CD4-positive, alpha-beta T cell treated with Interleukin-10 for 1 hour (primary cell): ENCODE measurements at regions not wholly inside any gene's neighbourhood (a gene's known extent, or its start where the extent isn't known, plus 50 kb on each side); places are given as distances from the start of the nearest gene placed in this dataset.
"Not testable (repeated sequence)": the region's sequence is repeated elsewhere in the genome, so short reads cannot be mapped to it uniquely, and the experiment has no call there.

Source experiments
- DNase-seq: peaks from one replicate; pipeline ENCODE4 v3.0.0-alpha.2; 2020

DNA sequence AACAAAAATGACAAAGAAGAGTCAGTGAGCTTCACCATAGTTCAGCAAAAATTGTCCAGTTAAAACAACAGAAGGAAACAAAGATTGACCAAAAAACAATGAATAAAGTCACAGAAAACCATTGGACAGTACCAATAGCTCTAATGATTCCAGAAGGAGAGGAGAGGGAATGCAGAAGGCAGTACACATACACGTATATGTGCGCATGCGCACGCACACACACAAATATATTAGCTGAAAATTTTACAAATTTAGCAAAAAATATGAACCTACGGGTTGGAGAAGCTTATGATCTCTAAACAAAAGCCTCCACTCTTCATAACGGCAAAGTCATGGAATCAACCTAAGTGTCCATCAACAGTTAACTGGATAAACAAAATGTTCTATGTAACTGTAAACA, 120.3 kb upstream of the MON1B start:
- DNase-seq = no peak

DNA sequence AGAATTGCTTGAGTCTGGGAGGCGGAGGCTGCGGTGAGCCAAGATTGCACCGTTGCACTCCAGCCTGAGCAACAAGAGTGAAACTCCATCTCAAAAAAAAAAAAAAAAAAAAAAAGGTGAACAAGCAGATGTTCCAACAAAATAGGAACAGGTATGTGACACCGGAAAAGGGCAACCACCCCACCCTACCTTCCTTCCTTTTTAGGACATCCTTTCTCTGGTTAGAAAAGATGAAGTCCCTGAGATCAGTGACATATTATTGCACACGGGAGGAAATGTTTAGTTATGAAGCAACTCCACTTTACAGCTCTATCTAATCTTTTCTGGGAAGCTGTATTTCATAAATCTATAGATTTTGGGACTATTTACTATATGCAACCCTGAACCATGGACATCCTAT, 114.2 kb upstream of the MON1B start:
- no peak for DNase-seq

GRCh38 chr16:77077256-77077922, 113.6 kb upstream of the MON1B start:
- no peak for DNase-seq

DNA sequence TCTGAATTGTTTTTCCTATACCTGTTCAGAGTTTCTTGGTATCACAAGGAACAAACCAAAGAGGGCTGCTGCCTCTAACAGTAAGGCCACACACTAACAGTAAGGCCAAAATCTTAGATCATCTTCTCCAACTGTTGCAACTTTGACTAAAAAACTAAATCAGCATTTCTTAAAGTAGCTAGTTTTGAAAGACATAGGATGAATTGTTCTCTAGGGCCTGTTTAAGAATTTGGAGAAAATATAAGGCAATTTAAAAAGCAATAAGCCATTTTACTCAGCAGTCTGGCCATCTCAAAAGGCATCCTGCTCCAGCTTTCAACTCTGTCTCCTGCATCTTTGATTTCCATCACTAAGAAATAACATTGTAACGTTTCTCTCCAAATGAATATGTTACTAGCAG, 105.0 kb upstream of the MON1B start:
- DNase-seq = no peak

DNA sequence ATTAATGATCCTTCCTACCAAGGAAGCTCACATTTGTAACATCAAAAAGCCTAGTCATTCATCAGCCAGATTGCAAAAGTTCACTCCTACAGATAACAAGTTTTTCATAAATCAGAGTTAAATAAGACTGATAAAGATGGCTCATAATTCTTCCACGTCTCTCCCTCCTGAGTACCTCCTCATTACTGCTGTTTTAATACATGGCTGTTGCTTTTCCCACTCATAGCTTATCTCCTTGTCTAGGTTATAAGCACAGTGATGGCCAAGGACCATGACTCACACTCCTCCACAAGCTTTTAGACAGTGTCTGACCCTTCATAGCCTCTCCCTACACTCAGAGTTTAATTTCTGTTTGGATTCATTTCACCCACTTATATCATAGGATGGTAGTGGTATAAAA, 100.9 kb upstream of the MON1B start:
- no peak for DNase-seq

DNA sequence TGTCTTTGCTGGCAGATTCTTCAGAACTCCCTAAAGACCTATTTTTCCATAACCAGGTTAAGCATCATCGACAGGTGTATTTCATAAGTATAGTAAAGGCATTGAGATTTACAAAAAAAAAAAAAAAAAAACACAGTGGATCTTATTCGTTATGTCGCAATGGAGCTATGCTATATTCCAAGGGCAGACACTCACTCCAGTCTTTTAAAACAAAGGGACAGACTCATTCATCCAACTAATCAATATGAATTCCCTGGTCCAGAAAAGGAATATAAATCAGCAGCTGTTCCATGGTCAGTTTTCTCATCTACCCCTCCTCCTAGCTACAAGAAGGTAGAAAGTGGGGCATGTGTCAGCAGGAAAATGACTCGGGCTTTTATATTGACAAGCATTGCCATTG, 97.7 kb upstream of the MON1B start:
- no peak for DNase-seq

DNA sequence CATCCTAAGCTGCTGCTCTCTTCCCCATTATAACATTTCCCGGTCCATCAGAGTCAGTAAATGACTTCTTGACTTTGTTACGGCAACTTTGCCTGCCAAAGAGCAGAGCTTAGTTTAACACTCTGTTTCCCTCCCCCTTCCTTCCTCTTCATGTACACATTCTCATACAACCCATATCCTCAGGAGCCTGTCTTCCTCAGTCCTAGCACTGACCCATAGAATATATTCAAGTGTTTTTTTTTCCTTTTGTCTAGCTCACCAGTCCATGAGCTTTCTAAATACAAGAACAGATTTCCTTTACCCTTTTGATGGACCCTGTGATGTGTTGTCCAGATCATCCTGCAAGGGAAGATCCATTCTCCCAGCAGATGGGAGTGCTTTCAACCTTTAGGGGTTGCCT, 97.0 kb upstream of the MON1B start:
- DNase-seq = no peak

DNA sequence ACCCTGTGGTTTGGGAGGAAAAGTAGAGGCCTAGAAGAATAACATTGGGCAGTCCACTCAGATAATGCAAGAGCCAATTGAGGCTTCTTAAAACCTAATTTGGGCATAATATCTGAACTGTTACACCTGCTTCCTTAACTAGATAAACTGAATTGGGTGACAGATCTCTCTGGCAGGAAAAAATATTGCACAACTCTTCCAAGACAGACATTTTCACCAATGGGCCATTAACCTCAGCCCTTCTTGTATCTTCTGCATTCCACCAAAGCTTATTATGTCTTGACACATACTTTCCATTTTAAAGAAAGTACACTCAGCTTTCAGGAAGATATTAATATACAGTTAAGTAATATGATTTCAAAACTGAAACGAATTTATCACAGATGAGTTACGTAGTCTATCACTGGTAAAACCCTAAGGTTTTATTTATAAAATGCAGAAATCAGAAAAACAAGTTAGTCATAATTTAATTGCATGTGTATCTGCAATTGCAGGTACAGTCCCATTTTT, 79.9 kb upstream of the MON1B start:
- DNase-seq = no peak

GRCh38 chr16:77112746-77113145, 78.2 kb upstream of the MON1B start:
- no peak for DNase-seq

GRCh38 chr16:77113835-77114234, 77.2 kb upstream of the MON1B start:
- no peak for DNase-seq

DNA sequence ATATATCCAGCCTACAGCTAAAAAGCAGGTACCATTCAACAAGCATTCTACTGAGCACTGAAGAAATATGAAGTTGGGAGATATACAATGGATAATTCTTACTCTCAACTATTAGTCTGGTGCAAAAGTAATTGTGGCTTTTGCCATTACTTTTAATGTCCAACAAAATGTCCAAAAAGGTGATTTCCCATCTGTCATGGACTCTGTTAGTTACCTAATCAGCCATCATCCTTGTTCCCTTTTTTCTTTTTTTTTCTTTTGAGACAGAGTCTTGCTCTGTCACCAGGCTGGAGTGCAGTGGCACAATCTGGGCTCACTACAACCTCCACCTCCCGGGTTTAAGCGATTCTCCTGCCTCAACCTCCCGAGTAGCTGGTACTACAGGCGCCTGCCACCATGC, 76.6 kb upstream of the MON1B start:
- DNase-seq = not testable (repeated sequence)

- no peak for DNase-seq
These were observed 74.1 kb upstream of the MON1B start for GRCh38 chr16:77116856-77117255.

GRCh38 chr16:77117707-77118106, 73.3 kb upstream of the MON1B start:
- DNase-seq = no peak

DNA sequence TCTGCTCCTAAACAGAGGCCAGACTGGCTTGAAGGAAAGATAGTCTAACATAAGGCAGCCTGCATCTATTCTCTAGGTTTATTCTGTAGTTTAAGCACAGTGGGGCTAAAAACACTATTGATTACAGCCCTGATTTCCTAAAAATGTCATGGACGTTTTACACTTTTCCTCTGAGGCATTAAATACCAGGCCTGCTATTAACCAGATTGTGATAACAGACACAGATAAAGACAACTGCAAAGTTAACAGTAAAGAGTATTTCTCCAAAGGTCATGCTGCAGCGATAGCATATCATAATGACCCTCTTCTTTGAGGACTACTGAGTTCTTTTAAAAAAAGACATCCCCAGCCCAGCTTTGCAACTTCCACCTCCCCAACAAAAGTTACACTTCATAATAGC, 59.6 kb upstream of the MON1B start:
- no peak for DNase-seq

- no peak for DNase-seq
These were observed 58.9 kb upstream of the MON1B start for GRCh38 chr16:77132051-77132618.

DNA sequence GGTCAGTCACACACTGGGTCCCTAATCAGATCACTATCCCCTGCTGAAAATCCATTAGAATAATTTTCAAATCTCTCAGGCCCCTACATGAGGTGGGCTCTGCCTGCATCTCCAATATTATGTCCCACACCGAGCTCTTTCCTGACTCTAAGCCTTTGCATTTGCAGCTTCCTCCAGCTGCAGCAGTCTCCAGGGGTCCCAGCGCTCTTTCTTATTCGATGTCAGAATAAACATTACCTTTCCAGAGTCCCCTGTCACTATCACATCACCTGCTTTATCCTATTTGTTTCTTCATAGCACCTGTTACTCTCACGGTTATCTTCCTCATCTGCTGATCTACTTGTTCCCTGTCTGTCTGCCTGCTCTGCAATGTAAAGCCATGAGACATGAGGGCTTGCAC, 57.3 kb upstream of the MON1B start:
- no peak for DNase-seq

DNA sequence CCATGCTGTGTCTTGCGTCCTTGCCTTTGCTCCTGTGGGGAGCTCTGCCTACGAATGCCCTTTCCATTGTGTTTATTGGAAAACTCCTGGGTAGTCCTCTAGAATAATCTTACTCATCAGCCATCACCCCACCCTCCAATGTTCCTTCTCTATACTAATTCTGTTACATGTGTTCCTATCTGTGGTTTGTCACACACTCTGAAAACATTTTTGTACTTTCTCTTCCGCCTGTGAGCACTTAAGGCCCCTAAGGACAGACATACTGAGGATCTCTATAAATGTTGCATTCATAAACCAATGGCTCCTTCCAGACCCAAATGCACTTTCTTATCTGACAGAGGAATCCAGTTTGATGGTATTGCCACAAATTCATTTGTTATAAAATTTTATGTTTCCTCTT, 53.9 kb upstream of the MON1B start:
- no peak for DNase-seq
